OCI-LY3 (cell line): ENCODE measurements at regions not wholly inside any gene's neighbourhood (a gene's known extent, or its start where the extent isn't known, plus 50 kb on each side); places are given as distances from the start of the nearest gene placed in this dataset.

Source experiments
- H2AFZ ChIP-seq: fragments of 200-600, 300-600 bp; shearing (Covaris generic); 2 replicates; pipeline ENCODE4 v1.6.0; 2014; ENCODE audit warnings: antibody characterized with exemption, low read depth, low read length
- H3K27ac ChIP-seq: fragments of 200-600, 300-600 bp; sonication (generic); 2 replicates; pipeline ENCODE4 v1.5.1; 2014; ENCODE audit warnings: mild to moderate bottlenecking, low read length, moderate library complexity, mixed read lengths
- H3K27me3 ChIP-seq: fragments of 200-600, 300-600 bp; sonication (generic); 2 replicates; pipeline ENCODE4 v1.6.1; 2014; ENCODE audit warnings: low read depth, low read length, mixed read lengths
- H3K36me3 ChIP-seq: fragments of 200-600, 300-600 bp; sonication (generic); replicated peaks from 2 replicates; pipeline ENCODE3; 2014; ENCODE audit warnings: low read depth, low read length, mixed read lengths
- H3K4me1 ChIP-seq: fragments of 300-600, 200-600 bp; sonication (generic); 2 replicates; pipeline ENCODE4 v1.6.1; 2014; ENCODE audit warnings: low read length, mixed read lengths
- H3K4me2 ChIP-seq: fragments of 200-600, 300-600 bp; sonication (generic); 2 replicates; pipeline ENCODE4 v1.6.1; 2014; ENCODE audit warnings: low read length, mixed read lengths
- H3K4me3 ChIP-seq: fragments of 300-600, 200-600 bp; sonication (generic); 2 replicates; pipeline ENCODE4 v1.5.1; 2014; ENCODE audit warnings: antibody characterized with exemption, mild to moderate bottlenecking, low read length, moderate library complexity
- H3K79me2 ChIP-seq: fragments of 300-600, 200-600 bp; shearing (Covaris generic); 2 replicates; pipeline ENCODE4 v1.6.1; 2014; ENCODE audit warnings: mild to moderate bottlenecking, low read length, mixed read lengths
- H3K9ac ChIP-seq: fragments of 300-600, 200-600 bp; shearing (Covaris generic); 2 replicates; pipeline ENCODE4 v1.6.0; 2014; ENCODE audit warnings: mild to moderate bottlenecking, low read length, moderate library complexity
- H3K9me3 ChIP-seq: fragments of 200-600, 300-600 bp; shearing (Covaris generic); 2 replicates; pipeline ENCODE4 v1.6.1; 2014; ENCODE audit warnings: low read length, mixed read lengths; ENCODE audit not compliant: insufficient read depth
- H4K20me1 ChIP-seq: fragments of 200-600, 300-600 bp; sonication (generic); 2 replicates; pipeline ENCODE4 v1.6.1; 2016; ENCODE audit warnings: low read length, mixed read lengths; ENCODE audit not compliant: insufficient read depth
- EZH2phosphoT487 ChIP-seq: fragments of 200-600 bp; shearing (Covaris generic); IDR thresholded peaks from 2 replicates; pipeline ENCODE4 v1.6.1; 2018; ENCODE audit warnings: antibody characterized with exemption, mixed run types, low read depth
- TF ChIP-seq, protein P1 (sequence below): fragments of 200-600, 300-600 bp; sonication (generic); IDR thresholded peaks from 2 replicates; pipeline ENCODE4 v1.5.1; 2014; ENCODE audit warnings: antibody characterized with exemption, low read length, low read depth

DNA sequence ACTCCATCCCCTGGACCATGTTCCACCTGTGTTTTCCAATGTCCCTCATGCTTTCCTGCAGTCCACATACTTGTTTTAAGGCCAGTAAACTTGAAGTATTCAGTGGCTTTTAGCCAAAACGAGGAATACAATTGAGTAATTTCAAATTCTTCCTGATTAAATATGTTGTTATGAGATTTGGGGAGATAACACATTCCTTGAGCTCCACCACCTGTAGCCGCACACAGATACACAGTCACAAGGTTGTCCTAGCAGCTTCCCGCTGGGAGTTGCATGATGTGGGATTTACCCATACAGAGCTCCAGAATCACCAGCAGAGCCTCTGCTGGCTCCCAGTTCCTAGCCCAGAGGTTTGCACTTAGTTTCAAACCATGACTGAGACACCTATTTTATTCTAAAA is 53.6 kb upstream of the FRY start:
- H4K20me1 ChIP-seq: no peaks in the 10 kb centered on the region
- no peak overlapping the region for H3K4me3 ChIP-seq
- H3K4me2 ChIP-seq: no peak overlapping the region
- no peak overlapping the region for H3K27ac ChIP-seq
- H3K4me1 ChIP-seq: peaks cover 4% of the 10 kb centered on the region
- no peaks in the 10 kb centered on the region for H3K79me2 ChIP-seq
- no peaks in the 10 kb centered on the region for H3K27me3 ChIP-seq
- TF ChIP-seq EZH2phosphoT487: no peak
- TF ChIP-seq, protein P1, sequence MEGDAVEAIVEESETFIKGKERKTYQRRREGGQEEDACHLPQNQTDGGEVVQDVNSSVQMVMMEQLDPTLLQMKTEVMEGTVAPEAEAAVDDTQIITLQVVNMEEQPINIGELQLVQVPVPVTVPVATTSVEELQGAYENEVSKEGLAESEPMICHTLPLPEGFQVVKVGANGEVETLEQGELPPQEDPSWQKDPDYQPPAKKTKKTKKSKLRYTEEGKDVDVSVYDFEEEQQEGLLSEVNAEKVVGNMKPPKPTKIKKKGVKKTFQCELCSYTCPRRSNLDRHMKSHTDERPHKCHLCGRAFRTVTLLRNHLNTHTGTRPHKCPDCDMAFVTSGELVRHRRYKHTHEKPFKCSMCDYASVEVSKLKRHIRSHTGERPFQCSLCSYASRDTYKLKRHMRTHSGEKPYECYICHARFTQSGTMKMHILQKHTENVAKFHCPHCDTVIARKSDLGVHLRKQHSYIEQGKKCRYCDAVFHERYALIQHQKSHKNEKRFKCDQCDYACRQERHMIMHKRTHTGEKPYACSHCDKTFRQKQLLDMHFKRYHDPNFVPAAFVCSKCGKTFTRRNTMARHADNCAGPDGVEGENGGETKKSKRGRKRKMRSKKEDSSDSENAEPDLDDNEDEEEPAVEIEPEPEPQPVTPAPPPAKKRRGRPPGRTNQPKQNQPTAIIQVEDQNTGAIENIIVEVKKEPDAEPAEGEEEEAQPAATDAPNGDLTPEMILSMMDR: no peak
- H2AFZ ChIP-seq: no peak overlapping the region
- no peaks in the 10 kb centered on the region for H3K36me3 ChIP-seq
- no peaks in the 10 kb centered on the region for H3K9me3 ChIP-seq
- no peak overlapping the region for H3K9ac ChIP-seq

GRCh38 chr13:31980830-31981229 is 50.7 kb upstream of the FRY start:
- Histone ChIP-seq H3K27ac (no peak overlapping the region), H3K9ac (no peak overlapping the region), H3K27me3 (no peaks in the 10 kb centered on the region), H3K4me1 (no peaks in the 10 kb centered on the region), H2AFZ (no peak overlapping the region), H3K79me2 (no peaks in the 10 kb centered on the region), H3K36me3 (no peaks in the 10 kb centered on the region), H3K4me2 (no peak overlapping the region), H3K4me3 (no peak overlapping the region), H3K9me3 (no peaks in the 10 kb centered on the region), H4K20me1 (no peaks in the 10 kb centered on the region)
- TF ChIP-seq EZH2phosphoT487: no peak
- TF ChIP-seq, protein P1: no peak
